ENCODE measurements at regions not wholly inside any gene's neighbourhood (a gene's known extent, or its start where the extent isn't known, plus 50 kb on each side); places are given as distances from the start of the nearest gene placed in this dataset.

GRCh38 chr10:23514321-23514720, 75.4 kb downstream of the OTUD1 start (continued):
- no peak for TF ChIP-seq CUX1 (IDR thresholded peaks at IDR 0.05; ENCODE audit: insufficient replicate concordance, low read depth, low read length)
- no peak for TF ChIP-seq GATAD2B (conservative IDR thresholded peaks at IDR 0.05; ENCODE audit: low read depth)
- TF ChIP-seq TCF7 (IDR thresholded peaks at IDR 0.05; ENCODE audit: borderline replicate concordance), result no peak
- no peak for TF ChIP-seq CEBPB (IDR thresholded peaks at IDR 0.05; ENCODE audit: borderline replicate concordance in 1 of 2, low read depth in 2 of 2, low read length in 2 of 2)
- no peak for TF ChIP-seq JUNB (IDR thresholded peaks at IDR 0.05)
- TF ChIP-seq ZBED1 (IDR thresholded peaks at IDR 0.05; ENCODE audit: borderline replicate concordance), result no peak
- TF ChIP-seq POU2F2 (IDR thresholded peaks at IDR 0.05; ENCODE audit: borderline replicate concordance, low read depth, low read length), result no peak

GRCh38 chr10:23516530-23516929, 77.7 kb downstream of the OTUD1 start:
- BruUV-seq (replicated peaks), result no TSS peak
- Histone ChIP-seq H3K79me2 (ENCODE audit: control insufficient read depth, insufficient read depth, low read length) (no peaks in the 10 kb centered on the region), H3K27me3 (replicated peaks in 1 of 2; ENCODE audit: control insufficient read depth in 2 of 2, insufficient read depth in 2 of 2, low read length in 1 of 2) (no peaks in the 10 kb centered on the region), H3K9me3 (replicated peaks; ENCODE audit: control insufficient read depth, insufficient read depth, low read length) (no peaks in the 10 kb centered on the region), H3K4me1 (ENCODE audit: control insufficient read depth, insufficient read depth, low read length) (no peaks in the 10 kb centered on the region), H4K20me1 (ENCODE audit: control insufficient read depth, insufficient read depth) (no peaks in the 10 kb centered on the region), H2AFZ (ENCODE audit: control insufficient read depth, low read depth, low read length) (no peak overlapping the region), H3K27ac (ENCODE audit: control insufficient read depth, insufficient read depth) (no peak overlapping the region), H3K9ac (ENCODE audit: control insufficient read depth, insufficient read depth, low read length) (no peak overlapping the region), H3K4me3 (no peak overlapping the region), H3K36me3 (ENCODE audit: control insufficient read depth in 2 of 2, insufficient read depth in 2 of 2, low read length in 1 of 2) (no peaks in the 10 kb centered on the region), H3K4me2 (ENCODE audit: control insufficient read depth, insufficient read depth) (no peak overlapping the region)
- RAD21 ChIA-PET (ENCODE audit: unreplicated experiment), result no interaction called here
- 0% methylated on average over 3 of the region's 3 CpGs for WGBS (ENCODE audit: insufficient coverage, insufficient replicate concordance, low lambda C conversion rate, missing lambda C conversion rate)
- CTCF ChIA-PET, result interaction anchor here (0.7 kb wide), 1 partner anchor 290 kb away, joined by 3 read pairs; no protein-coding TSS in a partner anchor
- intact Hi-C loops (cut with micrococcal nuclease; ENCODE audit: unreplicated experiment) (no loop called here), in situ Hi-C loops (cut with MboI) (no loop called here)
- SMC1A ChIA-PET (ENCODE audit: uncharacterized antibody, unreplicated experiment), result no interaction called here
- POLR2A ChIA-PET, result no interaction called here
- FAIRE-seq (no peak), DNase-seq (ENCODE audit: low read depth, low spot score) (no peak), ATAC-seq (no peak)
- TF ChIP-seq REST (IDR thresholded peaks at IDR 0.05; ENCODE audit: low read depth, low read length), result peak; percentile 76
- TF ChIP-seq ATF2 (IDR thresholded peaks at IDR 0.05; ENCODE audit: low read length), result no peak
- no peak for TF ChIP-seq CREM (IDR thresholded peaks at IDR 0.05; ENCODE audit: low read depth)
- peak; percentile 25 to 39 (median 38); a peak in 4 of 6 replicates for TF ChIP-seq CTCF (IDR thresholded peaks at IDR 0.05 in 2 of 3, conservative IDR thresholded peaks at IDR 0.05 in 1 of 3; ENCODE audit: control insufficient read depth in 2 of 3, extremely low read depth in 1 of 3, insufficient read depth in 1 of 3, low read depth in 3 of 3, low read length in 3 of 3)

All from GM12878 (cell line).